ENCODE measurements at regions not wholly inside any gene's neighbourhood (a gene's known extent, or its start where the extent isn't known, plus 50 kb on each side); places are given as distances from the start of the nearest gene placed in this dataset.

GRCh38 chrX:95693365-95693764, 991.3 kb upstream of the DIAPH2 start:
- no peak for DNase-seq
- Histone ChIP-seq H3K9me3 (no peaks in the 10 kb centered on the region), H3K4me1 (no peaks in the 10 kb centered on the region), H3K36me3 (no peaks in the 10 kb centered on the region), H3K27me3 (no peaks in the 10 kb centered on the region), H3K27ac (no peak overlapping the region), H3K4me3 (replicated peaks in 1 of 3) (no peak overlapping the region)
- TF ChIP-seq POLR2A (IDR thresholded peaks at IDR 0.05): no peak
- TF ChIP-seq CTCF (IDR thresholded peaks at IDR 0.05): no peak
- intact Hi-C loops (cut with DNase I): no loop called here
- 84 to 88% methylated on average over 2 of the region's 2 CpGs for WGBS, 2 donors

- Histone ChIP-seq H3K27me3 (no peaks in the 10 kb centered on the region), H3K27ac (no peak overlapping the region), H3K4me1 (no peaks in the 10 kb centered on the region), H3K9me3 (peaks cover 4% of the 10 kb centered on the region), H3K36me3 (no peaks in the 10 kb centered on the region), H3K4me3 (replicated peaks in 1 of 3) (no peak overlapping the region)
- no peak for DNase-seq
- TF ChIP-seq CTCF (IDR thresholded peaks at IDR 0.05) (no peak), POLR2A (IDR thresholded peaks at IDR 0.05) (no peak)
- WGBS, 2 donors: 72 to 73% methylated on average over 1 of the region's 1 CpG
- intact Hi-C loops (cut with DNase I): no loop called here
Measured at GRCh38 chrX:95703696-95704095, 980.9 kb upstream of the DIAPH2 start.

- H3K27ac ChIP-seq: no peak overlapping the region
- no peak overlapping the region for H3K4me3 ChIP-seq (replicated peaks in 1 of 3)
- DNase-seq: no peak
- 75 to 81% methylated on average over 4 of the region's 4 CpGs for WGBS, 2 donors
- no peaks in the 10 kb centered on the region for H3K9me3 ChIP-seq
- TF ChIP-seq POLR2A (IDR thresholded peaks at IDR 0.05): no peak
- TF ChIP-seq CTCF (IDR thresholded peaks at IDR 0.05): no peak
- intact Hi-C loops (cut with DNase I): no loop called here
- no peaks in the 10 kb centered on the region for H3K27me3 ChIP-seq
- H3K36me3 ChIP-seq: no peaks in the 10 kb centered on the region
- no peaks in the 10 kb centered on the region for H3K4me1 ChIP-seq
Measured at GRCh38 chrX:95716841-95717240, 967.8 kb upstream of the DIAPH2 start.

- no peak for DNase-seq
- H3K9me3 ChIP-seq: no peaks in the 10 kb centered on the region
- H3K4me1 ChIP-seq: no peaks in the 10 kb centered on the region
- no peak overlapping the region for H3K4me3 ChIP-seq (replicated peaks in 1 of 3)
- 79 to 85% methylated on average over 4 of the region's 4 CpGs for WGBS, 2 donors
- TF ChIP-seq POLR2A (IDR thresholded peaks at IDR 0.05): no peak
- no peak for TF ChIP-seq CTCF (IDR thresholded peaks at IDR 0.05)
- intact Hi-C loops (cut with DNase I): no loop called here
- no peaks in the 10 kb centered on the region for H3K27me3 ChIP-seq
- H3K27ac ChIP-seq: no peak overlapping the region
- no peaks in the 10 kb centered on the region for H3K36me3 ChIP-seq
Measured at GRCh38 chrX:95718746-95719145, 965.9 kb upstream of the DIAPH2 start.

GRCh38 chrX:95721011-95721410, 963.6 kb upstream of the DIAPH2 start:
- TF ChIP-seq CTCF (IDR thresholded peaks at IDR 0.05) (no peak), POLR2A (IDR thresholded peaks at IDR 0.05) (no peak)
- Histone ChIP-seq H3K4me1 (no peaks in the 10 kb centered on the region), H3K27me3 (no peaks in the 10 kb centered on the region), H3K36me3 (no peaks in the 10 kb centered on the region), H3K27ac (no peak overlapping the region), H3K4me3 (replicated peaks in 1 of 3) (no peak overlapping the region), H3K9me3 (no peaks in the 10 kb centered on the region)
- no peak for DNase-seq
- 70 to 73% methylated on average over 4 of the region's 4 CpGs for WGBS, 2 donors
- intact Hi-C loops (cut with DNase I): no loop called here
